Sciatic nerve (tissue), 2 donors: ENCODE measurements at regions not wholly inside any gene's neighbourhood (a gene's known extent, or its start where the extent isn't known, plus 50 kb on each side); places are given as distances from the start of the nearest gene placed in this dataset.
"Not testable (repeated sequence)": the region's sequence is repeated elsewhere in the genome, so short reads cannot be mapped to it uniquely, and the experiment has no call there.

ENCODE experiments used
- ATAC-seq: fragments of 200-7000 bp; cut with Tn5 transposase; one replicate; pipeline ENCODE4 v1.9.1; 2020; ENCODE audit warnings: mild to moderate bottlenecking, moderate library complexity
- DNase-seq: peaks from one replicate; pipeline ENCODE4 v3.0.0-alpha.2; 2020; ENCODE audit warnings: low spot score
- intact Hi-C: fragments of 100-400 bp; cut with DNase I; formaldehyde crosslinking; loops from one replicate; pipeline ENCODE4 v1.14.2; 2022
- donor health status: DM: no; HTN: no; CAD: no.
- donor health status: DM: no; HTN: no; CAD: no.

GRCh38 chr5:17396247-17396646 lies 101.8 kb upstream of the TAF11L2 start:
- intact Hi-C loops = no loop called here
- DNase-seq (no peak), ATAC-seq (no peak)

GRCh38 chr5:17398431-17398830 lies 99.6 kb upstream of the TAF11L2 start:
- intact Hi-C loops = no loop called here
- DNase-seq (no peak), ATAC-seq (no peak)

- intact Hi-C loops = no loop called here
- ATAC-seq (no peak), DNase-seq (no peak)
Measured at GRCh38 chr5:17398866-17399835, 98.9 kb upstream of the TAF11L2 start.

GRCh38 chr5:17399931-17400330 lies 98.1 kb upstream of the TAF11L2 start:
- DNase-seq (no peak), ATAC-seq (no peak)
- intact Hi-C loops = no loop called here

GRCh38 chr5:17400724-17401469 lies 97.1 kb upstream of the TAF11L2 start:
- ATAC-seq = no peak
- DNase-seq = no peak
- intact Hi-C loops = no loop called here

- ATAC-seq (no peak), DNase-seq (no peak)
- intact Hi-C loops = no loop called here
Measured at GRCh38 chr5:17401470-17402288, 96.4 kb upstream of the TAF11L2 start.

GRCh38 chr5:17402289-17403121 lies 95.5 kb upstream of the TAF11L2 start:
- ATAC-seq (no peak), DNase-seq (no peak)
- intact Hi-C loops = no loop called here

- intact Hi-C loops = no loop called here
- no peak for ATAC-seq
- no peak for DNase-seq
Measured at GRCh38 chr5:17403695-17404490, 94.1 kb upstream of the TAF11L2 start.

- ATAC-seq (no peak), DNase-seq (no peak)
- intact Hi-C loops = no loop called here
Measured at GRCh38 chr5:17405976-17406375, 92.1 kb upstream of the TAF11L2 start.

- ATAC-seq (no peak), DNase-seq (no peak)
- intact Hi-C loops = no loop called here
Measured at GRCh38 chr5:17406423-17406838, 91.6 kb upstream of the TAF11L2 start.

- ATAC-seq (no peak), DNase-seq (no peak)
- intact Hi-C loops = no loop called here
Measured at GRCh38 chr5:17411436-17412402, 86.3 kb upstream of the TAF11L2 start.

GRCh38 chr5:17412760-17413671 lies 85.0 kb upstream of the TAF11L2 start:
- peak; percentile 38 for ATAC-seq
- intact Hi-C loops = no loop called here
- no peak for DNase-seq

- no peak for DNase-seq
- intact Hi-C loops = no loop called here
Measured at GRCh38 chr5:17413691-17414090, 84.3 kb upstream of the TAF11L2 start.

GRCh38 chr5:17415321-17415758 lies 82.7 kb upstream of the TAF11L2 start:
- ATAC-seq (no peak), DNase-seq (no peak)
- intact Hi-C loops = no loop called here

More at GRCh38 chr5:17413691-17414090, 84.3 kb upstream of the TAF11L2 start:
- ATAC-seq = no peak

GRCh38 chr5:17416374-17416773 lies 81.7 kb upstream of the TAF11L2 start:
- ATAC-seq, DNase-seq, intact Hi-C loops: not testable (repeated sequence)
